HG03565 (cell line): ENCODE measurements at regions not wholly inside any gene's neighbourhood (a gene's known extent, or its start where the extent isn't known, plus 50 kb on each side); places are given as distances from the start of the nearest gene placed in this dataset.
"Not testable (repeated sequence)": the region's sequence is repeated elsewhere in the genome, so short reads cannot be mapped to it uniquely, and the experiment has no call there.

Experiments used
- ATAC-seq: cut with Tn5 transposase; IDR thresholded peaks from one replicate; pipeline ENCODE4 v1.9.1; 2021; ENCODE audit warnings: mild to moderate bottlenecking, moderate library complexity; ENCODE audit not compliant: unreplicated experiment

- no peak for ATAC-seq
These were observed 410.3 kb downstream of the KIF20B start for GRCh38 chr10:90111671-90112070.

DNA sequence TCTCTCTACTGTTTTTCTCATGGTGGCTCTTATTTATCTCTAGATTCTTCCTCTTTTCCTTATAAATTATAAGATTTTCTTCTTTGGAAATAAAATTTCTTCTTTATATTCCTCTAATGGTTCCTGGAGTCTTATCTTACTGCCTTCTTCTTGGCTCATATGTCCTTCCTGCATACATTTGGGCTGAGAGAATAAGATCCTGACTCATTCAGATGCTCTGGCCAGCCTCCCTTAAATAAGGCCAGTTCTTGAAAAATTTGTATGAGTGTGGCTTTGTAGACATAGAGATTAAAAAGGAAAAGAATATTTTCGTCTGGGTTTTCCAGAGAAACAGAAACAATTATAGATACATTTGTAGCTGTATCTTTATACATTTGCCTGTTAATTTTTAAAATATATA is 411.3 kb downstream of the KIF20B start:
- no peak for ATAC-seq

DNA sequence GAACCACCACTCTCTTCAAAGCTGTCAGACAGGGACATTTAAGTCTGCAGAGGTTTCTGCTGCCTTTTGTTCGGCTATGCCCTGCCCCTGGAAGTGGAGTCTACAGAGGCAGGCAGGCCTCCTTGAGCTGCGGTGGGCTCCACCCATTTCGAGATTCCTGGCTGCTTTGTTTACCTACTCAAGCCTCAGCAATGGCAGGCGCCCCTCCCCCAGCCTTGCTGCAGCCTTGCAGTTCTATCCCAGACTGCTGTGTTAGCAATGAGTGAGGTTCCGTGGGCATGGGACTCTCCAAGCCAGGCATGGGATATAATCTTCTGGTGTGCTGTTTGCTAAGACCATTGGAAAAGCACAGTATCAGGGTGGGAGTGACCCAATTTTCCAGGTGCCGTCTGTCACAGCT is 417.2 kb downstream of the KIF20B start:
- ATAC-seq = not testable (repeated sequence)

- not testable (repeated sequence) for ATAC-seq
These were observed 418.4 kb downstream of the KIF20B start for GRCh38 chr10:90119631-90120280.

GRCh38 chr10:90125456-90126255 is 424.3 kb downstream of the KIF20B start:
- no peak for ATAC-seq

DNA sequence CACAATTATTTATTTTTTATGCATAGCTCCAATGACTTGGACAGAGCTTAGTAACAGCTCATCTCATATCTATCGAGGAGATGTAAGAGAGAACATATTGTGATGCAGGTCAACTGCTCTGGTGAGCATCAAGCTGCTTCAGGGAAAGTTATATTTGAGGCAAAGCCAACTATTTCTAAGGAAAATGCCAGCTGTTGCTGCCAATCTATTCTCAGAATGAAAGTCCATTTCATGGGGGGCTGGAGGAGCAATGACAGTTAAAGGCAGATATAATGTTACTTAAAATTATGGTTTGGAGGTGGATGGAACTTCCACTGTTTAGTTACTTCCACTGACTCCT is 424.8 kb downstream of the KIF20B start:
- no peak for ATAC-seq

DNA sequence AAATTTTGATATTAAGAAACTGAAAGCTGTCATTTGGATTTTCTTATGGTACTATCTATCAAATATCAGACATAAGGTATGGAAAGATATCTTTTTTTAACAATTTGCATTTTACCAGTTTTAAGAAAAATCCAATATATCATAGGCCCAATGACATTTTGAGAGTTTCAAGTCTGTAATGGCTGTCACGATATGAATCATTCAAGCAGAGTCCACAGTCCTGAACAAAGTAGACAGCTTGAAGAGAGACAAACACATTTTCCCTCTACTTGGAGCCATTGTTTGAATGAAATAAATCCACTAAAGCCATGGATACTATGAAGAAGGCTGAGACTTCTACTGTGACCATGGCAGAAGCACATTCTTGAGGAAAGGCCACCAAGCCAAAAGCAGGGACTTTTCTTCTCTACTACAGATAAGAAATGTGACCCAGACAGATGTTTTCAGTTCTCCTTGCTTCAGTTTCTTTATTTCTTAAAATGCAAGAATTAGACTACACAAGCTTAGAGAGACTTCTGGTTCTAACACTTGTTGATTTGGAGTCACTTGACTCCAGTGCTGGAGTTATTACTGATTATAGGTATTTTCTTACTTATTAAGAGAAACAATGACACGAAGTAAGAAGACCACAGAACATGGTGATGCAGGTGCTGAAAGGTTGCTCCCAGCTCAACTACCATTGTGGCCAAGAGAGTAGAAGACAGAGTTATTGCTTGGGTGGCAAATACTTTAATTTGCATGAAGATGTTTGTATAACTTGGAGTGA is 429.1 kb downstream of the KIF20B start:
- ATAC-seq = no peak

GRCh38 chr10:90133606-90134005 is 432.2 kb downstream of the KIF20B start:
- no peak for ATAC-seq

DNA sequence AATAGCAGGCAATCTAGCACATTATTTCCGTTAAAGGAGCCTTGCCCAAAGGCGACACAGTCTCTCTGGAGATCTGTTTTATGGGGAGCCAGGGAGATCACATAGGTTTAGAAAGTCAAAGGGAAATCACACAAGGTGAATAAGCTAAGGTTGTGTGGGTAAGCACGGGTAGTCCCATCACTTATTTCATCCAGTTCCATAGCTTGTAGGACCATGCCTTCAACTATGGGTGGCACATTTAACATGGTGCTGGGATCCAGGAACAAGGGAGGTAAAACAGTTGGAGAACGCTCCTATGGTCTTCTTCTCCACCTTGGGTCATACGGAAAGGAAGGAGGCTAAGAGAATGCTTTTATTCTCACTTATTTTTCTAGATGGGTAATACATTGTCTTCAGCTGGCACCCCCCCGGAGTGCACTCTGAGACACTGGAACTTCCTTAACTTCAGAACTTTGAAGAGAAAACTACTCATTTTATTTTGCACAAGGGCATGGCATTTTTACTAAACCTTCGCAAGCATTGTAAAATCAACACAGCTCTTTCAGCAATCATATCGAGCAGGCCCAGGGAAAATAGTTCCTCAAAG is 435.4 kb downstream of the KIF20B start:
- ATAC-seq = no peak

GRCh38 chr10:90138844-90139243 is 437.5 kb downstream of the KIF20B start:
- no peak for ATAC-seq

DNA sequence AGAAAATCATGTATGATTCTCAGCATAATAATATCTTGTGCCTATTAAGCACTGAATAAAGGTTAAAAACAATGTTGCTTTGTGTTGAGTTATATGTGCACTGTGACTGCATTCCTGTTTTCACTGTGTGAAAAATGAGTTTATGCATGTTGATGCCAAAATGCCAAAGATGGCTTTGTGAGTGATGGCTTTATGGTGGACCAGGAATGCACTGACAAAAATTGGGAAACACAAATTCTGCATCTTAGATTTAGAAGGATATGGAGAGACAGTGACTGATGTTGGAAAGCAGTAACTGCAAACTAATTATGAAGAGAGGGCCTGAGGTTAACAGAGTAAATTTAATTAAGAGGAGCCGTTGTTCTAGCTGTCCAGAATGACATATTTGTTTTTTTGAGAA is 440.4 kb downstream of the KIF20B start:
- no peak for ATAC-seq

DNA sequence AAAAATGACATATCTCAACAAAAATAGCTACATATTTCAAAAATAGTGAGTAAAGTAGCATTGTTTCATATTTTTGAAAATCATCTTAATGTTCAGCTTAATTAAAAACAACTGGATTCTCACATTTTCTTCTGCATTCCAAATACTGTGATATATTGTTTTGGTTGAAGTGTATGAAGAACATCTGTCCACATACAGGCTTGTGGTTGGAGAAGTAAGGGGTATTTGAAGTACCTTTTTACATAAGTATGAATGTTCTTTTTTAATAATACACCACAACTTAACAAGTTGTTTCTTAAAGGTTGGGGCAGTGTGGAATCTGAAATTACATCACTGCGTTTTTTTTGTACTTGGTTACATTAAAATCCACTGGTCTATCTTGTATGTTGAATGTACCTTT is 442.5 kb downstream of the KIF20B start:
- ATAC-seq = no peak

DNA sequence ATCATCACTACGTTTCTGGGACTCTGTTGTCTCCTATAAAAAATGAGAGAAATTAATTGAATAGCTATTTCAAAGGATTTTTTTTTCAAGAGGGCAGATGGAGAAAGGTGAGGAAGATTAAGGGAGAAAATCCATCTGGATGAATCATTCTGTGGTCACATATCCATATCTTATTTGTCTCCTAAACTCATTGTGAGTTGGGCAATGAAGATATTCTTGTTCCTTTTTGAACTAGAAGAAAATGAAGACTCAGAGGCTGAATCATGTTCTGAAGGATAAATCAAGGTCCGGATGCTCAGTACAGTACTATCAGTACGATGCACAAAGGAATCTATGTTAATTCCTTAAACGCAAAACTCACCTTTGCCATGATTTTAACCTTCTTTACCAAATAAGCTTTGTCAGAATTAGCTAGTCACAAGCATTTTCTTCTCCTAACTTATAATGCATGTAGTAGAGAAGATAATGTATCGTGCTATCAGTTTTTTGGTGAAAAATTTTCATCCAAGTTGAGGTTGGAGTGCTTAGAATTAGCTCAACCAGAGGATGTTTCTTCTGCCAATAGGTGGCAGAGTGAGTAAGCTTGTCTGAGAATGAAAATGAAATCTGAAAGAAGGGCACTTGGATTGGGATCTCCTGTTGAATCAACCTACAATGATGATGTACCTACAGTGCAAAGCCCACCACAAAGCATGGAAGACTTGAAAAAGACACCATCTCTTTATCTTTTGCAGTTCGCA is 446.9 kb downstream of the KIF20B start:
- ATAC-seq = no peak

- ATAC-seq = no peak
These were observed 448.2 kb downstream of the KIF20B start for GRCh38 chr10:90149563-90149962.

DNA sequence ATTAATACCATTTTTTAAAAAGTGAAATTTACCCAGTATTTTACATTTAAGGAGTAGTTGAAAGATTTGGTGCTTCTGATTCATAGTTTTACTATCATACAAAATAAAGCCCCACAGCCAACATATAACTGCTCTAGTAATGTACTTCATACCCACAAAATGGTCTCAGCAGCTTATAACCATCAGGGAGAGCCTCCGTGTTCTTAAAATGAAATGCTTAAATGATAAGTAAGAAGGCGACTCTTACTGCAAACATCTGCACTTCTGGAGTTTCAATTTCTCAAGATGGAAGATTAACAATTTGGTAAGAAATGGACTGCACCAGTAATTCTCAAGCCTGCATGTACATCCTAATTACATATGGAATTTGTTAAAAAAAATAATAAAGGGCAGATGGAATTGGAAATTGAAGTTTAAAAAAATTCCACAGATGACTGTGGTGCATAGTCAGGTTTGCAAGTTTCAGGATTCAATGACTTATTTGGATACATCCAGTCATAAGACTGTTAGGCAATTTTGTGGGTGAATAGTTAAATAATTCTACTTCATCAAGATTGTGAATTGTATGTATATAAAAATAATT is 461.0 kb downstream of the KIF20B start:
- ATAC-seq = no peak

DNA sequence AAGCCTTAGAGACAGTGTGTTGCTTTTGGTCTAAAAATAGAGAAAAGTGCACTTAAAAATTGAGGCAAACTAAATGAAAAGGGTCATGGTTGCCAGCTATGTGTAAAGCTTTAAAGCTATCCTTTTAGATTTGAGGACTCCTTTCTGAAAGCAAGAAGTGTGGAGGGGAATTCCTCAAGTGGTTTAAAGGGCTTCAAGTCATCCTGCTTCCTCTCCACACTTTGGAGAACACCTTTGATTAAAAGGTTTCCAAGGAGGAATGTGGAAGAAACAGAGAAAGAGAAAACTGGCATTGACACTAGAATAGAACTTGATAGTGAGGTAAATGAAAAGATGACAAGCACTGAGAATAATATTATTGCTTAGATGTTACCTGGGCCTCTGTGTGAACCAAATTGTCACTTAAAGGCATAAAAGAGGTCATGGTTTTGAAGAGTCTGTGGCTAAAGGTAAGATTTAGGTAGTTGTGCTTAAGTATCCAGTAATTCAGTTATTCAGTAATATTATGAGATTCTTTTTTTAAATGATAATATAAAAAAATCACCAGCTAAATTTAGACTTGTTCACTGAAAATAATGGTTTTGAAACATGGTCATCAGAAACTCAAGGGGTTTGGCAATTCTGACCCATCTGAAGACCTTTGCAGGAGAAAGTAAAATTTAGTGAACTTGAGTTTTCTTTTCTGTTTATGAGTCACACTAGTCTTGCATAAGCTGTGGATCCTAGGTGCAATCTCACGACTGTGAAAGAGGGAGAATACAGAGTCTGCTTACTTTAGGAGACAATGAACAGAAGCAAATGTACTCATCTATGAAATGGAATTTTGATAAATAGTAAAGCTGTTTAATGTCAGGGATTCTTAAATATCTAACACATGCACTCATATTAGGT is 466.0 kb downstream of the KIF20B start:
- ATAC-seq = peak; percentile 81

GRCh38 chr10:90168244-90168643 is 466.9 kb downstream of the KIF20B start:
- no peak for ATAC-seq

GRCh38 chr10:90171014-90171722 is 469.8 kb downstream of the KIF20B start:
- no peak for ATAC-seq

- no peak for ATAC-seq
These were observed 473.1 kb downstream of the KIF20B start for GRCh38 chr10:90174531-90174930.
